Neural cell (in vitro differentiated cells): ENCODE measurements at regions not wholly inside any gene's neighbourhood (a gene's known extent, or its start where the extent isn't known, plus 50 kb on each side); places are given as distances from the start of the nearest gene placed in this dataset.

Experiments
- TAF1 ChIP-seq: IDR thresholded peaks from 2 replicates; pipeline ENCODE4 v1.6.1; 2012; ENCODE audit warnings: low read depth
- TF ChIP-seq, protein P1 (sequence below): fragments of 450-650 bp; IDR thresholded peaks from 2 replicates; pipeline ENCODE4 v1.5.1; 2014; ENCODE audit warnings: antibody characterized with exemption, mild to moderate bottlenecking, moderate library complexity; ENCODE audit not compliant: poor library complexity, severe bottlenecking

DNA sequence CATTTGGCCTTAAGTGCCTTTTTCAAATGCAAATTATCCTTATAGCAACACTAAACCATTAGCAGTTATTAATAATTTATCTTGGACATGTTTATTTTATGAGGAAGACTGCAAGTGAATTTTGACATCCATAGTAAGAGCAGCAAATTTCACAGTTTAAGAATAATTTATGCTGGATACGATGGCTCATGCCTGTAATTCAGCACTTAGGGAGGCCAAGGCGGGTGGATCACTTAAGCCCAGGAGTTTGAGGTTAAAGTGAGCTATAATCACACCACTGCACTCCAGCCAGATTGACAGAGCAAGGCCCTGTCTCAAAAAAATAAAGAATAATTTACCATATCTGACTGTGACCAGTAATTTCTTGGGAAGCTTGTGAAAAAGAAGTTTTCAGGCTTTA is 286.2 kb downstream of the TMX3 start:
- TF ChIP-seq, protein P1, sequence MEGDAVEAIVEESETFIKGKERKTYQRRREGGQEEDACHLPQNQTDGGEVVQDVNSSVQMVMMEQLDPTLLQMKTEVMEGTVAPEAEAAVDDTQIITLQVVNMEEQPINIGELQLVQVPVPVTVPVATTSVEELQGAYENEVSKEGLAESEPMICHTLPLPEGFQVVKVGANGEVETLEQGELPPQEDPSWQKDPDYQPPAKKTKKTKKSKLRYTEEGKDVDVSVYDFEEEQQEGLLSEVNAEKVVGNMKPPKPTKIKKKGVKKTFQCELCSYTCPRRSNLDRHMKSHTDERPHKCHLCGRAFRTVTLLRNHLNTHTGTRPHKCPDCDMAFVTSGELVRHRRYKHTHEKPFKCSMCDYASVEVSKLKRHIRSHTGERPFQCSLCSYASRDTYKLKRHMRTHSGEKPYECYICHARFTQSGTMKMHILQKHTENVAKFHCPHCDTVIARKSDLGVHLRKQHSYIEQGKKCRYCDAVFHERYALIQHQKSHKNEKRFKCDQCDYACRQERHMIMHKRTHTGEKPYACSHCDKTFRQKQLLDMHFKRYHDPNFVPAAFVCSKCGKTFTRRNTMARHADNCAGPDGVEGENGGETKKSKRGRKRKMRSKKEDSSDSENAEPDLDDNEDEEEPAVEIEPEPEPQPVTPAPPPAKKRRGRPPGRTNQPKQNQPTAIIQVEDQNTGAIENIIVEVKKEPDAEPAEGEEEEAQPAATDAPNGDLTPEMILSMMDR, result no peak
- no peak for TF ChIP-seq TAF1
